ENCODE measurements at regions not wholly inside any gene's neighbourhood (a gene's known extent, or its start where the extent isn't known, plus 50 kb on each side); places are given as distances from the start of the nearest gene placed in this dataset.

DNA sequence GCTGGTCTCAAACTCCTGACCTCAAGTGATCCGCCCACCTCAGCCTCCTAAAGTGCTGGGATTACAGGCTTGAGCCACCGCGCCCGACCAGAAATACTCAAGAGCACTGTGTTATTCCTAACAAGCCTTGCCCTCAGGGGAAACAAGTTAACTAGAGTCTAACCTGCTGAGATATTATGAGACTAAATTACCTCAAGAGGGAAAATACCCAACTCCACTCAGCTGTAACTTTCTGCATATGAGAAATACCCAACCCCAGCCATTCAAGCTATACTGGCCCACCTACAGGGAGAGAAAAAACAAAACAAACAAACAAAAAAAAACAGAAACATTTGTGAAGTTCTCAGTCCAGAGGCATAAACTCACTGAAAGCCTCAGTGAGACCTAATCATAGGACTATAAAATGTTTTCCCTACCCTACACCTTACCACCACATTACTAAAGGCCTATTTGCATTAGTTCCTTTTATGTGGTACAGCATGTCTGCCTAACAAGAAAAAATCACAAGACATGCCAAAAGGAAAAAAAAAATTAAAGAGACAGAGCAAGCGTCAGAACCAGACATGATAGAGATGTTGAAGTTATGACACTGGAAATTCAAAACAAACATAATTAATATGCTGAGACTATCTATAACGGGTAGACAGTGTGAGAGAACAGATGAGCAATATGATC is 876.0 kb downstream of the FSTL5 start:
- TF ChIP-seq, protein P1, sequence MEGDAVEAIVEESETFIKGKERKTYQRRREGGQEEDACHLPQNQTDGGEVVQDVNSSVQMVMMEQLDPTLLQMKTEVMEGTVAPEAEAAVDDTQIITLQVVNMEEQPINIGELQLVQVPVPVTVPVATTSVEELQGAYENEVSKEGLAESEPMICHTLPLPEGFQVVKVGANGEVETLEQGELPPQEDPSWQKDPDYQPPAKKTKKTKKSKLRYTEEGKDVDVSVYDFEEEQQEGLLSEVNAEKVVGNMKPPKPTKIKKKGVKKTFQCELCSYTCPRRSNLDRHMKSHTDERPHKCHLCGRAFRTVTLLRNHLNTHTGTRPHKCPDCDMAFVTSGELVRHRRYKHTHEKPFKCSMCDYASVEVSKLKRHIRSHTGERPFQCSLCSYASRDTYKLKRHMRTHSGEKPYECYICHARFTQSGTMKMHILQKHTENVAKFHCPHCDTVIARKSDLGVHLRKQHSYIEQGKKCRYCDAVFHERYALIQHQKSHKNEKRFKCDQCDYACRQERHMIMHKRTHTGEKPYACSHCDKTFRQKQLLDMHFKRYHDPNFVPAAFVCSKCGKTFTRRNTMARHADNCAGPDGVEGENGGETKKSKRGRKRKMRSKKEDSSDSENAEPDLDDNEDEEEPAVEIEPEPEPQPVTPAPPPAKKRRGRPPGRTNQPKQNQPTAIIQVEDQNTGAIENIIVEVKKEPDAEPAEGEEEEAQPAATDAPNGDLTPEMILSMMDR (IDR thresholded peaks at IDR 0.05) = no peak
- no peak for TF ChIP-seq POLR2A (IDR thresholded peaks at IDR 0.05)
- no peak for TF ChIP-seq POLR2AphosphoS5 (IDR thresholded peaks at IDR 0.05)
